ENCODE measurements at regions not wholly inside any gene's neighbourhood (a gene's known extent, or its start where the extent isn't known, plus 50 kb on each side); places are given as distances from the start of the nearest gene placed in this dataset.
A peak's percentile ranks its signal among the peaks of the same experiment; 100 is the strongest.

DNA sequence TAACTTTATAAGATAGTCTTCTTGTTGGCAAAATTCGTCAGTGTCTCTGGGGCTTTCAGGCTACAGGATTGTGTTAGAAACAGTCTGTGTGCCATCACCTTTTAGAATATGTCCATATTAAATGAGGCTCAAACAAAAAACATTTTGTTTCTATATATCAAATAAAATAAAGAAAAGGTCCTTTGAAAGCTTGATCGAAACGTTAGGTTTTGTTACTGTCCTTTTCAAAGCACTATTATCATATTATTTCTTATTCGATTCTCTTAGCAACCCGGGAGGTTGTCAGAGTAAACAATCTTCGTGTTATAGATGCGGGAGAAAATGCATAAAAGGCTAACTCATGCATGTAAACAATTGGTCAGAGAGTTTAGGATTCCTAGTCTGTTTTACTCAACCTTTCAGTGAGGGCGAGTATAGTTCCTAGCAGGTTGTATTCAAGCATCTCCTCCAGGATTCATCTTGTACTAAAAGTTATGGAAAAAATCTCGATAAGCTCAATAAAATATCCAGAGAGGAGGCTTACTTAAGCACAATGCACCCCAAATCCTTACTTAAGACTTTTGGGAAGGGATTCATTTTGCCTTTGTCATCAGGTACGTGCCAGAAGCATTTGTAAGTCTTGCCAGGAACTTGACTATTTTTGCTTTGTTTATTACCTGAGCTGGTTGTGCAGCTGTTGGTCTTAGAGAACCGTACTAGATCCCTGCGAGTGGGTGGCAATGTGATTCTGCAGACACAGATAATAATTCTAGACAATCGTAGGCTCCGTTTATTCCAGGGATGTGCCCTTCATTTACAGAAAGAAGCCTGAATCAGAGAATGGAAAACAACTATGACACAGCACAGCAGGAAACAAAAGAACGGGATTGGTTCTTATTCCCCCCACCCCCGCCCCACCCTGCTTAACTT lies 159.6 kb upstream of the ZNF217 start:
- Histone ChIP-seq H3K4me3 (no peak overlapping the region), H3K27ac (no peak overlapping the region), H3K27me3 (no peaks in the 10 kb centered on the region), H3K36me3 (replicated peaks in 1 of 2; ENCODE audit: insufficient read depth in 1 of 2, low read depth in 2 of 2) (no peaks in the 10 kb centered on the region), H3K9me3 (no peaks in the 10 kb centered on the region), H3K4me1 (peaks cover 16% of the 10 kb centered on the region)
- intact Hi-C loops (cut with DNase I), result no loop called here
- ATAC-seq (peak; percentile 72), DNase-seq (no peak)
- TF ChIP-seq CTCF (IDR thresholded peaks at IDR 0.05), result no peak
- TF ChIP-seq POLR2A (IDR thresholded peaks at IDR 0.05), result no peak
- WGBS, 2 donors, result 69 to 71% methylated on average over 16 of the region's 16 CpGs

GRCh38 chr20:53752583-53752970 lies 158.9 kb upstream of the ZNF217 start:
- Histone ChIP-seq H3K36me3 (replicated peaks in 1 of 2; ENCODE audit: insufficient read depth in 1 of 2, low read depth in 2 of 2) (no peaks in the 10 kb centered on the region), H3K27ac (peak overlapping the region in 1 of 4 donors; percentile 59), H3K27me3 (no peaks in the 10 kb centered on the region), H3K4me3 (no peak overlapping the region), H3K9me3 (no peaks in the 10 kb centered on the region), H3K4me1 (peaks cover 16% of the 10 kb centered on the region)
- no peak for DNase-seq
- intact Hi-C loops (cut with DNase I), result no loop called here
- ATAC-seq, result no peak
- TF ChIP-seq CTCF (IDR thresholded peaks at IDR 0.05) (no peak), POLR2A (IDR thresholded peaks at IDR 0.05) (no peak)
- WGBS, 2 donors, result 96 to 100% methylated on average over 3 of the region's 3 CpGs

DNA sequence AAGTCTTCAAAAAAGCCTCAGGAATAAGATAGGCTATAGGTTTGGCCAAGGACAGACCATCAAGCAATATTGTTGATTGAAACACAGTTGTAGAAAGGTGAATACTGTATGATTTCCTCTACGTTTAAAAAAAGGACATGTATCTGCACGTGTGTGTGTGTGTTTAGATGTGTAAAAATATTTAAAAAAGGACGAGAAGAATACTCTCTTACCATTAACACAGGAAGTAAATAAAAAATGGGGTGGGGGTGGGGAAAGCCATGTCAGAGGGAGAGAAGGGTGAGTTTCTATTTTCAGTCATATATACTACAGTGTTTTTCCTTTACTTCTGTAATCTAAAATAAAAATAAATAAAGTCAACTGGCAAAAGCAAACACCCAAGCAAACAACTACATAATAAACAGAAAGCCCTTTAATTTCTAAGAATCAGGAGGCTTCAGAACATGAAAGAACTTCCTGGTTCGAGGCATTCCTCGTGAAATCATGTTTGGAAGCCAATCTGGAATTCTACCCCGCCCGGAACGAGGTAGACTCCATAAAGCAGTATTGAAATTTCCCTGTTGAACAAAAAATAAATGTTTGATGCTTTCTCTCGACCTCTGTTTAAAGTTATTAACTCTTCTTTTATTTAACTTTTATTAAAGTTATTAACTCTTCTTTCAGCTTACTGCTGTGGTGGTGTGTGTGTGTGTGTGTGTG lies 158.1 kb upstream of the ZNF217 start:
- no peaks in the 10 kb centered on the region for H3K9me3 ChIP-seq
- TF ChIP-seq CTCF (IDR thresholded peaks at IDR 0.05), result no peak
- no peak for TF ChIP-seq POLR2A (IDR thresholded peaks at IDR 0.05)
- H3K36me3 ChIP-seq (replicated peaks in 1 of 2; ENCODE audit: insufficient read depth in 1 of 2, low read depth in 2 of 2), result no peaks in the 10 kb centered on the region
- peaks cover 16% of the 10 kb centered on the region for H3K4me1 ChIP-seq
- ATAC-seq (no peak), DNase-seq (no peak)
- no peak overlapping the region for H3K4me3 ChIP-seq
- WGBS, 2 donors, result 23 to 27% methylated on average over 9 of the region's 9 CpGs
- no peaks in the 10 kb centered on the region for H3K27me3 ChIP-seq
- intact Hi-C loops (cut with DNase I), result no loop called here
- peak overlapping the region in 2 of 4 donors; percentile 12 to 59 for H3K27ac ChIP-seq

GRCh38 chr20:53750827-53751619 lies 157.4 kb upstream of the ZNF217 start:
- 72 to 76% methylated on average over 14 of the region's 14 CpGs for WGBS, 2 donors
- TF ChIP-seq CTCF (IDR thresholded peaks at IDR 0.05), result no peak
- no peak for TF ChIP-seq POLR2A (IDR thresholded peaks at IDR 0.05)
- H3K4me1 ChIP-seq, result peaks cover 16% of the 10 kb centered on the region
- H3K9me3 ChIP-seq, result no peaks in the 10 kb centered on the region
- H3K27me3 ChIP-seq, result no peaks in the 10 kb centered on the region
- intact Hi-C loops (cut with DNase I), result no loop called here
- peak overlapping the region in 2 of 4 donors; percentile 12 to 59 for H3K27ac ChIP-seq
- no peaks in the 10 kb centered on the region for H3K36me3 ChIP-seq (replicated peaks in 1 of 2; ENCODE audit: insufficient read depth in 1 of 2, low read depth in 2 of 2)
- DNase-seq (no peak), ATAC-seq (no peak)
- no peak overlapping the region for H3K4me3 ChIP-seq

Measured in body of pancreas (tissue), 4 donors.